ENCODE measurements at regions not wholly inside any gene's neighbourhood (a gene's known extent, or its start where the extent isn't known, plus 50 kb on each side); places are given as distances from the start of the nearest gene placed in this dataset.

DNA sequence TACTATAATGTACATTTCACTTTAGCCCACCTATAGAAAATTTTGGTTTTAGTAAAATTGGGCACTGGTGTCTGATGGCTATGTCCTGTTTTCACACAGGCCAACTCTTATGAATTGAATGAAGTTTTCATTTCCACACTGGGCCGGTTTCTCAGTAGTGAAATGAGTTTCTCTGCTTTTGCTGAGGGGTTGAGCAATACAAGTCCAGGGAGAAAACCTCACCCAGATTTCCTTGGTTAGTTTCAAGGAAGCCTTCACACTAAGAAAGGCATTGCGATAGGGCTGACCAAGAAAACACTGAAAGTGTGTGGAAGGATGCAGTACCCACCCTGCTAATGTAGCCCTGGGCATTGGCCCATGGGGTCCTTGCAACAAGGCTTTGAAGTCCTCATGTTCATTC lies 331.5 kb upstream of the CFAP20DC start:
- TF ChIP-seq CTCF (IDR thresholded peaks at IDR 0.05; ENCODE audit: low read depth, low read length): no peak
- H3K4me3 ChIP-seq (ENCODE audit: low read depth, low read length): no peak overlapping the region
- DNase-seq (ENCODE audit: low read depth, low spot score): no peak
- in situ Hi-C loops (cut with HindIII; ENCODE audit: low sequenced_read_pairs): no loop called here

DNA sequence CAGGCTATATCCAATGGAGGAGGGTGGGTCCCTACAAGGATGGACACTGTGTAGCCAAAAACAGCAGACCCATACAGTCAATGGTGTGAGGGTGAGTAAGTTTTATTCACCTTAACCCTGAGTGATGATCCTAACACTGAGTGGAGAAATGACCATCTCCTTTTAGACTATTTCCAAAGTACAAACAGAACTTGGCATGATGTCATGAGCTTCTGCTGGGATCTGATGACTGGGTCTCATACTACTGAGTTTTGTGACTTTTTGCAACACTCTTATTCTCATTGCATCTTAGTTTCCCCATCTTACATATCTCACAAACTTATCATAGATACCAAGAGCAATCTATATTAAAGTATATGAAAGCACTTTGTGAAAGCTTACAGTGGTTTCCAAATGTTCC lies 330.3 kb upstream of the CFAP20DC start:
- TF ChIP-seq CTCF (IDR thresholded peaks at IDR 0.05; ENCODE audit: low read depth, low read length): no peak
- H3K4me3 ChIP-seq (ENCODE audit: low read depth, low read length): no peak overlapping the region
- no peak for DNase-seq (ENCODE audit: low read depth, low spot score)
- in situ Hi-C loops (cut with HindIII; ENCODE audit: low sequenced_read_pairs): no loop called here

- in situ Hi-C loops (cut with HindIII; ENCODE audit: low sequenced_read_pairs): no loop called here
- no peak for DNase-seq (ENCODE audit: low read depth, low spot score)
- TF ChIP-seq CTCF (IDR thresholded peaks at IDR 0.05; ENCODE audit: low read depth, low read length): no peak
- no peak overlapping the region for H3K4me3 ChIP-seq (ENCODE audit: low read depth, low read length)
Observed at GRCh38 chr3:59374818-59375211, 325.0 kb upstream of the CFAP20DC start.

DNA sequence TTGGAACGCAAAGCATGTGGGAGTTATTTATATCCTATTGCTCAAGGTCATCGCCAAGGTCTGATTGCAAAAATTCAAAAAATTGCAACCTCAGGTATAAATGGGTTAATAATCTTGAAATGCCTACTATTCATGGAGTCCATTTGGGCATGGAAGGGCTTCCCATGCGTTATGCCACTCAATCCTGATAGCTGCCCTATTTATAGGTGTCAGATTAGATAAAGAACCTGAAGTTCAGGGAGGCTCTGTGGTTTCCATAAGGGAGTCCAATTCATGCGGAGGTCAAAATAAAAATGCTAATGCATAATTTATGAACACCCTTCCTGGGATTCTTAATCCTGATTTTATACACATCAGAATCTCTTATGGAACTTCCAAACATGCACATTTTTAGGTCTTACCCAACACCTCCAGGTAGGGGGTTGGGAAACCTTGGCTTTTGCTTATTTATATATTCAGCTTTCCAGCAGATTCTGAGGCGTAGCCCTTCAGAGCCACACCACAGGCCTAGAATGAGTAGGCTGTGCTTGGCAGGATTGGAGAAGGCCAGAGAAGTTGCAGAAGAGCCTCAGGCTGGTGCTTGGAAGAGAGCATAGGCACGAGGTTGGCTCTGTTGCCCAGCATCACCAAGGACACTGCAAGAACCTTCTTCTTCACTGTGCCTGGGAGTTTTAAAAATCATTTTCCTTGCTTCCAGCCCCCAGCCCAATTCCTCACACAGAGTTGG lies 324.4 kb upstream of the CFAP20DC start:
- DNase-seq (ENCODE audit: low read depth, low spot score): no peak
- no peak for TF ChIP-seq CTCF (IDR thresholded peaks at IDR 0.05; ENCODE audit: low read depth, low read length)
- no peak overlapping the region for H3K4me3 ChIP-seq (ENCODE audit: low read depth, low read length)
- in situ Hi-C loops (cut with HindIII; ENCODE audit: low sequenced_read_pairs): no loop called here

- no peak for DNase-seq (ENCODE audit: low read depth, low spot score)
- TF ChIP-seq CTCF (IDR thresholded peaks at IDR 0.05; ENCODE audit: low read depth, low read length): no peak
- no peak overlapping the region for H3K4me3 ChIP-seq (ENCODE audit: low read depth, low read length)
- in situ Hi-C loops (cut with HindIII; ENCODE audit: low sequenced_read_pairs): no loop called here
Observed at GRCh38 chr3:59372346-59372745, 322.5 kb upstream of the CFAP20DC start.

DNA sequence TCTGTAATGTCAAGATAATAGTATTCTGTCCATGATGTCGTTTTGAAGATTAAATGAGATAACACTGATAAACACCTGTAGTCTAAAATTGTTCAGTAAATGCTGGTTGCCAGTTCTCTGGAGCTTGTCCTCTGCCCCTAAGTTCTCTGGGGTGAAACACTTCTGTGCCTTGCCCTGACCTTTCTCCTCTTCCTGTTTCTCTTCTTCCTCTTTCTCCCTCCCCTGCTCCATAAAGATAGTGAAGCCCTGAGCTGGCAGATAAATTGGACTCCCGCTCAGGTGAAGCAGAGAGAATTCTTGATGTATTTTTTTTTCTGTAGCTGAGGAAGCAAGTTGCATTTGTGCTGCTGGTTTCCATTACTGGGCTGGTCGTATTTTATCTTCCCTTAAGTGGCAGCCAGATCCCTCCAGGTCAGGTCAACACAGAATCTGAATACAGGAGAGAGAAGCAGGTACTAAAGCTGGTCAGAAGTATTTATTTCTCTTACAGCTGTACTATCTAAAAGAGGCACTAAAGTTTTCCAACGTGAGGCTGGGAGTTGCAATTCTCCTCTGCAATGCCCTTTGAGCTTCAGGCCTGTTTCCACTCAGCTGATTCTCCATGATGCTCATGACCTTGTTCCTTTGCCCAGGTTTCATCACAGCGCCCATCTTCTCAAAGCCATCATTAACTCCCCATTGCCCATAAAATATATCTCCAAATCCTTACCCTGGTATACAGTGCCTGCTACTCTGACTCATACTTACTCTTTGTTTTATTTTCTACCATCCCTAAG lies 319.3 kb upstream of the CFAP20DC start:
- TF ChIP-seq CTCF (IDR thresholded peaks at IDR 0.05; ENCODE audit: low read depth, low read length): no peak
- no peak overlapping the region for H3K4me3 ChIP-seq (ENCODE audit: low read depth, low read length)
- in situ Hi-C loops (cut with HindIII; ENCODE audit: low sequenced_read_pairs): no loop called here
- no peak for DNase-seq (ENCODE audit: low read depth, low spot score)
